WERI-Rb-1 (cell line): ENCODE measurements at regions not wholly inside any gene's neighbourhood (a gene's known extent, or its start where the extent isn't known, plus 50 kb on each side); places are given as distances from the start of the nearest gene placed in this dataset.

Experiments used
- DNase-seq: peaks from one replicate; pipeline ENCODE4 v3.0.0-alpha.2; 2020
- H3K27ac ChIP-seq: fragments of 250-450 bp; sonication (Bioruptor Pico); 2 replicates; pipeline ENCODE4 v1.5.1; 2020; ENCODE audit warnings: mild to moderate bottlenecking, moderate library complexity
- H3K27me3 ChIP-seq: fragments of 250-450 bp; sonication (Bioruptor Pico); 2 replicates; pipeline ENCODE4 v1.5.1; 2021; ENCODE audit warnings: mild to moderate bottlenecking, low read depth, moderate library complexity; ENCODE audit not compliant: insufficient read depth, severe bottlenecking
- H3K36me3 ChIP-seq: fragments of 250-450 bp; sonication (Bioruptor Pico); 2 replicates; pipeline ENCODE4 v1.5.1; 2020; ENCODE audit warnings: mild to moderate bottlenecking, moderate library complexity
- H3K4me3 ChIP-seq: 2 replicates; pipeline ENCODE4 v1.5.1; 2011; ENCODE audit warnings: low read depth, mild to moderate bottlenecking, control low read depth, low read length
- H3K9me3 ChIP-seq: fragments of 250-450 bp; sonication (Bioruptor Pico); 2 replicates; pipeline ENCODE4 v1.5.1; 2021; ENCODE audit warnings: mild to moderate bottlenecking, moderate library complexity; ENCODE audit not compliant: severe bottlenecking
- TF ChIP-seq, protein P1 (sequence below): IDR thresholded peaks from 2 replicates; pipeline ENCODE4 v1.5.1; 2011; ENCODE audit warnings: low read depth, mild to moderate bottlenecking, control low read depth, inconsistent platforms, low read length

- no peak overlapping the region for H3K27ac ChIP-seq
- no peak for DNase-seq
- H3K9me3 ChIP-seq = no peaks in the 10 kb centered on the region
- TF ChIP-seq, protein P1, sequence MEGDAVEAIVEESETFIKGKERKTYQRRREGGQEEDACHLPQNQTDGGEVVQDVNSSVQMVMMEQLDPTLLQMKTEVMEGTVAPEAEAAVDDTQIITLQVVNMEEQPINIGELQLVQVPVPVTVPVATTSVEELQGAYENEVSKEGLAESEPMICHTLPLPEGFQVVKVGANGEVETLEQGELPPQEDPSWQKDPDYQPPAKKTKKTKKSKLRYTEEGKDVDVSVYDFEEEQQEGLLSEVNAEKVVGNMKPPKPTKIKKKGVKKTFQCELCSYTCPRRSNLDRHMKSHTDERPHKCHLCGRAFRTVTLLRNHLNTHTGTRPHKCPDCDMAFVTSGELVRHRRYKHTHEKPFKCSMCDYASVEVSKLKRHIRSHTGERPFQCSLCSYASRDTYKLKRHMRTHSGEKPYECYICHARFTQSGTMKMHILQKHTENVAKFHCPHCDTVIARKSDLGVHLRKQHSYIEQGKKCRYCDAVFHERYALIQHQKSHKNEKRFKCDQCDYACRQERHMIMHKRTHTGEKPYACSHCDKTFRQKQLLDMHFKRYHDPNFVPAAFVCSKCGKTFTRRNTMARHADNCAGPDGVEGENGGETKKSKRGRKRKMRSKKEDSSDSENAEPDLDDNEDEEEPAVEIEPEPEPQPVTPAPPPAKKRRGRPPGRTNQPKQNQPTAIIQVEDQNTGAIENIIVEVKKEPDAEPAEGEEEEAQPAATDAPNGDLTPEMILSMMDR = no peak
- H3K27me3 ChIP-seq = no peaks in the 10 kb centered on the region
- H3K4me3 ChIP-seq = no peak overlapping the region
- no peaks in the 10 kb centered on the region for H3K36me3 ChIP-seq
Observed at GRCh38 chr12:116628450-116628793, 69.2 kb downstream of the MAP1LC3B2 start.
